Right atrium auricular region (tissue), 2 donors: ENCODE measurements at regions not wholly inside any gene's neighbourhood (a gene's known extent, or its start where the extent isn't known, plus 50 kb on each side); places are given as distances from the start of the nearest gene placed in this dataset.

ENCODE experiments used
- DNase-seq: peaks from one replicate; pipeline ENCODE4 v3.0.0-alpha.2; 2019; ENCODE audit warnings: low spot score
- H3K27ac ChIP-seq, 2 donors: fragments of 200-600 bp; sonication (generic); 1 replicate in 1 of 2; 2 replicates in 1 of 2; pipeline ENCODE4 v1.5.1; 2016 to 2019
- H3K27me3 ChIP-seq, 2 donors: fragments of 200-600 bp; sonication (generic); one replicate each; pipeline versions ENCODE4 v1.5.1 to v1.6.0; 2017 to 2019
- H3K36me3 ChIP-seq: fragments of 200-600 bp; sonication (generic); one replicate; pipeline ENCODE4 v1.5.1; 2016
- H3K4me1 ChIP-seq, 2 donors: fragments of 200-600 bp; sonication (generic); one replicate each; pipeline versions ENCODE4 v1.5.1 to v1.6.0; 2017 to 2019
- H3K4me3 ChIP-seq, 2 donors: fragments of 200-600 bp; sonication (generic); 1 replicate in 1 of 2; 2 replicates in 1 of 2; pipeline ENCODE4 v1.5.1; 2017 to 2019; ENCODE audit warnings: mild to moderate bottlenecking in 1 of 2, moderate library complexity in 1 of 2
- H3K9me3 ChIP-seq, 2 donors: fragments of 200-600 bp; sonication (generic); one replicate each; pipeline ENCODE4 v1.5.1; 2019
- TF ChIP-seq, protein P1 (sequence below), 2 donors: fragments of 200-600 bp; sonication (generic); IDR thresholded peaks; one replicate each; pipeline ENCODE4 v1.5.1; 2019; ENCODE audit warnings: antibody characterized with exemption in 2 of 2

DNA sequence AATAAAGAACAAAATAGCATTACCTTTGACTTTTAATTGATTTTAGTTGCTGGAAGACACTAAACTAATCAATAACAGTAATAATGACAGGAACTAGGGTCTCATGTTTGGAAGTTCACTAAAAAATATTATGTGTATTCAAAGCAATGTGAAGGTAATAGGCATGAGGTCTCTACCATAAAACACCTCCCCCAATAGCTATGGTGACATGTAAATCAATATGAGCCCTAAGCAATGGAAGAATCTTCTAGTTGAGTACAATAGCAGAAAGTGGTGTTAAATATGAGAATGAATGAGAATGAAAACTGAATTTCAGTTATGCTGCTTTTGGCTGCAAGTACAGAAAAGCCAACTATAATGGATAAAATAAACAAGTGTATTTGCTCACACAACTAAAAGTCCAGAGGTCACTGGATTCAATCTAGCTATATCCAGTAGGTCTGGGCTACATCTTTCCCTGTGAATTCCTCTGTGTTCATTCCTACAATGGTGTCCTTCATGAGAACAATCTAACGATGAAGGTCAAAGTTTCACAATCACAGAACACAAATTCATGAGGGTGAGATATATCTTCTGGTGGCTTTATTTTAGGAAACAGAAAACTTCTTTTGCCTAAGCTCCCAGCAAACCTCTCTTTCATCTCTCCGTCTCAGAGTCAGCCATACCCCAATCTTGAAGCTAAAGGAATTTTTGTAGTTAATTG, 728.0 kb downstream of the FSCB start:
- no peaks in the 10 kb centered on the region for H3K27me3 ChIP-seq
- H3K9me3 ChIP-seq, result peaks cover 0 to 9% of the 10 kb centered on the region in 2 donors
- H3K4me1 ChIP-seq, result no peaks in the 10 kb centered on the region
- H3K4me3 ChIP-seq, result no peak overlapping the region
- no peaks in the 10 kb centered on the region for H3K36me3 ChIP-seq
- no peak for DNase-seq
- H3K27ac ChIP-seq, result no peak overlapping the region
- TF ChIP-seq, protein P1, sequence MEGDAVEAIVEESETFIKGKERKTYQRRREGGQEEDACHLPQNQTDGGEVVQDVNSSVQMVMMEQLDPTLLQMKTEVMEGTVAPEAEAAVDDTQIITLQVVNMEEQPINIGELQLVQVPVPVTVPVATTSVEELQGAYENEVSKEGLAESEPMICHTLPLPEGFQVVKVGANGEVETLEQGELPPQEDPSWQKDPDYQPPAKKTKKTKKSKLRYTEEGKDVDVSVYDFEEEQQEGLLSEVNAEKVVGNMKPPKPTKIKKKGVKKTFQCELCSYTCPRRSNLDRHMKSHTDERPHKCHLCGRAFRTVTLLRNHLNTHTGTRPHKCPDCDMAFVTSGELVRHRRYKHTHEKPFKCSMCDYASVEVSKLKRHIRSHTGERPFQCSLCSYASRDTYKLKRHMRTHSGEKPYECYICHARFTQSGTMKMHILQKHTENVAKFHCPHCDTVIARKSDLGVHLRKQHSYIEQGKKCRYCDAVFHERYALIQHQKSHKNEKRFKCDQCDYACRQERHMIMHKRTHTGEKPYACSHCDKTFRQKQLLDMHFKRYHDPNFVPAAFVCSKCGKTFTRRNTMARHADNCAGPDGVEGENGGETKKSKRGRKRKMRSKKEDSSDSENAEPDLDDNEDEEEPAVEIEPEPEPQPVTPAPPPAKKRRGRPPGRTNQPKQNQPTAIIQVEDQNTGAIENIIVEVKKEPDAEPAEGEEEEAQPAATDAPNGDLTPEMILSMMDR (IDR thresholded peaks at IDR 0.05), result no peak

DNA sequence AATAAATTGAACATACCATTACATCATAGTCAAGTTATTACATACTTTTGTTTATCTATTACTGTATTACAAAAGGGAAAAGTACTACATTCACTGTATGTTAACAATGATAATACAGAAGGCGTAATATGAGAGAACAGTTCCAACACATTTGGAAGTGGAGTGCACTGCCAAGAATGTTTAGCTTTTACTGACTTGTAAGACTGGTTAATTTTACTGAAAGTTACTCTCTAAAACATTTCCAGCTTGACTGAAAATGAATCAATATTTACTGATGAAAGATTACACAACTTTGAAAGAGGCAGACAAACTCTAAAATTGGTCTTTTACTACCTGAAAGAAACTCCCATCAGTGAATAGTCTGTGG, 728.5 kb downstream of the FSCB start:
- H3K4me3 ChIP-seq, result no peak overlapping the region

DNA sequence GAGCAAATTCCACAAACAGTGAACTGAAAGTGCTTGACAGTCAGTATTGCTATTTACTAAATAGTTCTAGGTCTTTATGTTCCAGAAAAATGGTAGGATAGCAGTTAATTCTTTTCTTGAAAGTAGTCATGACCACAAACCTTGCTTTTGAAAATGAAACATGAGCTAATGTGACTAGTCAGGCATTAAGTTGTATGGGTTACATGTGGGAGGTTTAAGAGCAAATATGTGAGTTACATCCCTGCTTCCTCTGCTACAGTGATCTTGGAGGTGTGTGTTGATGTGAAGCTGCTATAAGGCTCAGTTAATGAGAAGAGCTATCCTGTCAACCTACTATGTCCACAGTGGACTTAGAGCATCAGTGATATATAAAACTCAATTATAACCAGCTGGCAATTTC, 741.6 kb downstream of the FSCB start:
- H3K4me3 ChIP-seq, result no peak overlapping the region
- H3K9me3 ChIP-seq, result no peaks in the 10 kb centered on the region
- TF ChIP-seq, protein P1 (IDR thresholded peaks at IDR 0.05), result no peak
- no peaks in the 10 kb centered on the region for H3K27me3 ChIP-seq
- H3K36me3 ChIP-seq, result no peaks in the 10 kb centered on the region
- no peaks in the 10 kb centered on the region for H3K4me1 ChIP-seq
- no peak overlapping the region for H3K27ac ChIP-seq
- DNase-seq, result no peak

More for the DNA sequence above, 728.5 kb downstream of the FSCB start:
- TF ChIP-seq, protein P1 (IDR thresholded peaks at IDR 0.05), result no peak
- Histone ChIP-seq H3K9me3 (peaks cover 0 to 9% of the 10 kb centered on the region in 2 donors), H3K4me1 (no peaks in the 10 kb centered on the region), H3K27ac (no peak overlapping the region), H3K36me3 (no peaks in the 10 kb centered on the region), H3K27me3 (no peaks in the 10 kb centered on the region)
- DNase-seq, result no peak

DNA sequence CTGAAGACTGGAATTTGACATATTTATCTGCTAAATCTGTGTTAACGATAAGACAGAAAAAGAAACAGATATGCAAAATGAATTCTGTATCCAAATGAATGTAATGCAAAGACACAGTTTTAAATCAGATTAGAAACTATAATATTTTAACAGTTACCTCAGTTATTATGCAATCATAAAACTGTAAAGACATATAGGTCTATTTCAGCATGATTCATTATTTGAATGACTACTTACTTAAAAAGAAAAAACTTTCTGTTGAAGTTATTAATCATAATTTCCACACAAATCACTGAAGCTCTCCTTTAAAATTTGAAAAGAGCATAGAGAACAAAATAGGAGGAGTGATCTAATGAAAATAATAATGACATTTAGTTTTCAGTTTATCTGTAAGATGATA, 742.6 kb downstream of the FSCB start:
- Histone ChIP-seq H3K4me1 (no peaks in the 10 kb centered on the region), H3K9me3 (no peaks in the 10 kb centered on the region), H3K4me3 (no peak overlapping the region), H3K27ac (no peak overlapping the region), H3K27me3 (no peaks in the 10 kb centered on the region), H3K36me3 (no peaks in the 10 kb centered on the region)
- TF ChIP-seq, protein P1 (IDR thresholded peaks at IDR 0.05), result no peak
- DNase-seq, result no peak

DNA sequence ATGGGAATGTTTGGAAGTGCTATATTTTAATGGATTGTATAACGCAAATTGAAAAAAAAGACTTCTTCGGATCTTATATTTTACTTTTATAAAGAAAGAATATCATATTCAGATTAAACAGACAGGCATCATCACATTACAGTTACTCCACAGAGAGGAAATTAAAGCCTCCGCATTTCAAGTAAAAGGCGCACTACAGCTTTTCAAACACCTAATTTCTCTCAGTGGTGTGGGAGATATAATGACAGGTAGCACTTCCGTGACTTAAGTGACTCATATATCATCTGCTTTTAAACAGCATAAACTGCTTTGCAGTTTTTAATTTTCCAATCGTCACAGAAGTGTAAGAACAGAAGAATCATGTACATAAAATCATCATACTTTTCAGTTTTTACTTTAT, 751.4 kb downstream of the FSCB start:
- TF ChIP-seq, protein P1 (IDR thresholded peaks at IDR 0.05), result no peak
- Histone ChIP-seq H3K36me3 (no peaks in the 10 kb centered on the region), H3K4me1 (no peaks in the 10 kb centered on the region), H3K4me3 (no peak overlapping the region), H3K9me3 (no peaks in the 10 kb centered on the region), H3K27ac (no peak overlapping the region), H3K27me3 (no peaks in the 10 kb centered on the region)
- DNase-seq, result no peak

DNA sequence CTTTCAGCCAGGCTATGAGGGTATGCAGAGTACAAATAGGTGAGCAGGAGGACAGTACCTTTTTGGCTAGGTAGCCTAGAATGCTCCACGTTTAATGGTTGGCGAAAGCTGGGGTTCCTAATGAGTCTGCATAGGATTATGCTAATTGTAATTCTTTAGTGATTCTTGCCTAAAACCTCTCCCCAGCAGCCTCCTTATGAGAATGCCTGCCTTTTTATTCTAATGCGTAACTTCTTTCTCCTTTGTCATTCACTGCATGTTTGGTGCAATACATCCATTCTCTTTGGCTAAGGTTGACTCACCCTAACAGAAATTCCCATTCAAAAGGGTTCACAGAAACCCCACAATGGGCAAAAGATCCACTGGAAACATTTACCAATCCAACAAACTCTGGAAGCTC, 752.2 kb downstream of the FSCB start:
- DNase-seq, result no peak
- H3K27ac ChIP-seq, result no peak overlapping the region
- no peaks in the 10 kb centered on the region for H3K4me1 ChIP-seq
- no peaks in the 10 kb centered on the region for H3K36me3 ChIP-seq
- no peaks in the 10 kb centered on the region for H3K9me3 ChIP-seq
- no peaks in the 10 kb centered on the region for H3K27me3 ChIP-seq
- TF ChIP-seq, protein P1 (IDR thresholded peaks at IDR 0.05), result no peak
- no peak overlapping the region for H3K4me3 ChIP-seq
